T-helper 2 cell treated with Interferon-gamma antibody and Interleukin-4, amounts not matched to agents 100 ng/mL and 5 ng/mL, for 36 hours (primary cell): ENCODE measurements at regions not wholly inside any gene's neighbourhood (a gene's known extent, or its start where the extent isn't known, plus 50 kb on each side); places are given as distances from the start of the nearest gene placed in this dataset.

Experiments used
- intact Hi-C: fragments of 100-400 bp; cut with micrococcal nuclease; formaldehyde crosslinking; loops from one replicate; pipeline ENCODE4 v1.15.1; 2023

GRCh38 chr20:57927376-57927775, 217.6 kb upstream of the PMEPA1 start:
- intact Hi-C loops: no loop called here

- intact Hi-C loops: no loop called here
Measured at GRCh38 chr20:57922706-57923105, 212.9 kb upstream of the PMEPA1 start.

GRCh38 chr20:57922083-57922482, 212.3 kb upstream of the PMEPA1 start:
- intact Hi-C loops: no loop called here

- intact Hi-C loops: no loop called here
Measured at GRCh38 chr20:57921676-57922075, 211.9 kb upstream of the PMEPA1 start.

- intact Hi-C loops: no loop called here
Measured at GRCh38 chr20:57920971-57921370, 211.2 kb upstream of the PMEPA1 start.

- intact Hi-C loops: no loop called here
Measured at GRCh38 chr20:57919049-57919448, 209.2 kb upstream of the PMEPA1 start.

GRCh38 chr20:57918551-57918950, 208.7 kb upstream of the PMEPA1 start:
- intact Hi-C loops: no loop called here

- intact Hi-C loops: no loop called here
Measured at GRCh38 chr20:57914205-57914604, 204.4 kb upstream of the PMEPA1 start.

GRCh38 chr20:57913156-57913930, 203.5 kb upstream of the PMEPA1 start:
- intact Hi-C loops: no loop called here

- intact Hi-C loops: no loop called here
Measured at GRCh38 chr20:57912227-57912582, 202.4 kb upstream of the PMEPA1 start.

GRCh38 chr20:57911512-57912226, 201.9 kb upstream of the PMEPA1 start:
- intact Hi-C loops: no loop called here

- intact Hi-C loops: no loop called here
Measured at GRCh38 chr20:57910716-57911115, 200.9 kb upstream of the PMEPA1 start.

- intact Hi-C loops: no loop called here
Measured at GRCh38 chr20:57909763-57910331, 200.0 kb upstream of the PMEPA1 start.

GRCh38 chr20:57908704-57909630, 199.2 kb upstream of the PMEPA1 start:
- intact Hi-C loops: no loop called here

- intact Hi-C loops: no loop called here
Measured at GRCh38 chr20:57908226-57908625, 198.4 kb upstream of the PMEPA1 start.

GRCh38 chr20:57907131-57908000, 197.6 kb upstream of the PMEPA1 start:
- intact Hi-C loops: no loop called here

- intact Hi-C loops: no loop called here
Measured at GRCh38 chr20:57905448-57905847, 195.6 kb upstream of the PMEPA1 start.

GRCh38 chr20:57904314-57905105, 194.7 kb upstream of the PMEPA1 start:
- intact Hi-C loops: no loop called here

- intact Hi-C loops: no loop called here
Measured at GRCh38 chr20:57902473-57902872, 192.7 kb upstream of the PMEPA1 start.

- intact Hi-C loops: no loop called here
Measured at GRCh38 chr20:57901526-57901925, 191.7 kb upstream of the PMEPA1 start.
